GM19463 (cell line): ENCODE measurements at regions not wholly inside any gene's neighbourhood (a gene's known extent, or its start where the extent isn't known, plus 50 kb on each side); places are given as distances from the start of the nearest gene placed in this dataset.
"Not testable (repeated sequence)": the region's sequence is repeated elsewhere in the genome, so short reads cannot be mapped to it uniquely, and the experiment has no call there.

ENCODE experiments used
- ATAC-seq: cut with Tn5 transposase; IDR thresholded peaks from one replicate; pipeline ENCODE4 v1.9.1; 2021; ENCODE audit warnings: mild to moderate bottlenecking, moderate library complexity; ENCODE audit not compliant: unreplicated experiment

GRCh38 chr12:127500512-127501035, 766.4 kb upstream of the TMEM132C start:
- ATAC-seq, result no peak

DNA sequence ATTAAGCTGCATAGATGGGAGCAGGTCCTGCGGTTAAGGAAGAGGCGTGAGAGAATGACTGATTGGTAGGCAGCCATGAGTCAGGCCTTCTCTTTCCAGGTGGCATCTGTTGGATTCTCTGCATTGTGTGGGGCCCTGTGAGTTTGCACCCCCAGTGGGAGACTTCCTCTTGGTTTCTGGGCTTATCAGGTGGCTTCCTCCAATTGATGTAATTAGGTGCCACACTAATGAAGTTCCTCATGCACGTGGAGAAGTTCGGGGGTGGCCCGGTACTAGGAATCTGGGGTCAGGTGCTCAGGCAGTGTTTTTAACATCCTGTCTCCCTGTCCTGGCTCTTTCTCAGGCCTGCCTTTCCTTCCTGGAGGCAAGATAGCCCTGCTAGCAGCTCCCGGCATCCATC, 765.1 kb upstream of the TMEM132C start:
- no peak for ATAC-seq

GRCh38 chr12:127503246-127503645, 763.7 kb upstream of the TMEM132C start:
- ATAC-seq, result no peak

DNA sequence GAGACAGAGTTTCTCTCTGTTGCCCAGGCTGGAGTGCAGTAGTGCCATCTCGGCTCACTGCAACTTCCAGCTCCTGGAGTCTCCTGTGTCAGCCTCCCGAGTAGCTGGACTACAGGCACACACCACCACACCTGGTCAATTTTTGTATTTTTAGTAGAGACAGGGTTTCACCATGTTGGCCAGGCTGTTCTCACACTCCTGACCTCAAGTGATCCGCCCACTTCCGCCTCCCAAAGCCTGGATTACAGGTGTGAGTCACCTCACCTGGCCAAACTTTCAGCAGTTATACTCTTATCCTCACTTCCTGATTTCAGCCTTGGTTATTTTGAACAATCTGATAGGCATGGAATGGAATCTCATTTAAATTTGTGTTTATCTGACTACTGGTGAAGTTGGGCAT, 763.0 kb upstream of the TMEM132C start:
- not testable (repeated sequence) for ATAC-seq

DNA sequence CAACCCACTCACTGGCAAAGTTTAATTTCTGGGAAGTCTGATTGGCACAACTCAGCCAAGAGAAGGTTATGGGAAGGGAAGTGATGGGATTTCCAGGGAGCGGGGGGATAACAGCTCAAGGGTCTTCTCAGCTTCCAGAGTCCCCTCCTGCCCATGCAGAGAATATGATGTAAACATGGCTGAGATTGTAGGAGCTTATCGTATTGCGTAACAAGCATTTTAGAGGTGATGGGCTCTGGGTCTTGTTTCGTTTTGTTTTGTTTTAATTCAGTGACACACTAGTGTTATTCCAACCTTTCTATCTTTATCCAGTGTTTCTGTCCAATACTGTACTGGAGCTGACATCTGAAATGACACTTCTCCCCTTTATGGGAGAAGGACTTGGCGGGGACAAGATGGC, 762.1 kb upstream of the TMEM132C start:
- no peak for ATAC-seq

DNA sequence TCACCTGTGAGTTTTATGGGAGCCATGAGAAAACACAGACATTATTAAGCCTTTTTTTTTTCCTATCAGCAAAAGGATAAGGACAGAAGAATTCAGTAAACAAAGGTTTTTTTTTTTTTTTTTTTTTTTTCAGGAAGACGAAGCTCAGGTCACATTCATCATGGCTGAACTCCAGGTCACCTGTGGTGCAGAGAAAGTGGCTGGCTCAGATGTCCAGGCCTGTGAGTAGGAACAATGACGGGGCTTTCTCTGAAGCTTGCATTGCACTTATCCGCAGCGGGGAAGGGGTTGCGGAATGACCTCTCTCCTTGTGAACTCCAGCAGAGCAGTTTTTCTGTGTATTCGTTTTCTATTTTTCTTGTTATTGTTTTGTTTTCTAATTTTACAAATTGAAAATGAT, 759.6 kb upstream of the TMEM132C start:
- no peak for ATAC-seq

GRCh38 chr12:127509066-127509778, 757.7 kb upstream of the TMEM132C start:
- no peak for ATAC-seq

- ATAC-seq, result no peak
These were observed 751.0 kb upstream of the TMEM132C start for GRCh38 chr12:127515941-127516340.

GRCh38 chr12:127516467-127516866, 750.5 kb upstream of the TMEM132C start:
- ATAC-seq, result no peak

DNA sequence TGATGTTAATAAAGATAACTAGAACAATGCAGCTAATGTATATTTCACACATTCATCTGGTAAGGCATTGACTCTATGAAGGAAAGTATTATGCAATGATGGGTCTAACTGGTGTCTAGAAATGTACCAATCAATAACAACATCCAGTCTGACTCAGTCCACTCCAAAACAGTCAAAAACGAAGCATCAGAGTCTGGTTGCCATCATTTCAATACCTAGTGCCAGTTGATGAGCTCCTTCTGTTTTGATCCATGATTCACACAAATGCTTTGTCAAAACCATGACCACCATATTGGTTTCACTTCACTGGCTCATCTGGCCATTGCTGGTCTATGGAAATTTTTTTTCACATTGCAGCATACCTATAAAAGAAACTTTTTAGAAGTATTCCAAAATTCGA, 747.2 kb upstream of the TMEM132C start:
- ATAC-seq, result no peak

- no peak for ATAC-seq
These were observed 740.0 kb upstream of the TMEM132C start for GRCh38 chr12:127526925-127527324.

GRCh38 chr12:127528551-127528950, 738.4 kb upstream of the TMEM132C start:
- ATAC-seq, result no peak

GRCh38 chr12:127531542-127531941, 735.4 kb upstream of the TMEM132C start:
- ATAC-seq, result no peak

DNA sequence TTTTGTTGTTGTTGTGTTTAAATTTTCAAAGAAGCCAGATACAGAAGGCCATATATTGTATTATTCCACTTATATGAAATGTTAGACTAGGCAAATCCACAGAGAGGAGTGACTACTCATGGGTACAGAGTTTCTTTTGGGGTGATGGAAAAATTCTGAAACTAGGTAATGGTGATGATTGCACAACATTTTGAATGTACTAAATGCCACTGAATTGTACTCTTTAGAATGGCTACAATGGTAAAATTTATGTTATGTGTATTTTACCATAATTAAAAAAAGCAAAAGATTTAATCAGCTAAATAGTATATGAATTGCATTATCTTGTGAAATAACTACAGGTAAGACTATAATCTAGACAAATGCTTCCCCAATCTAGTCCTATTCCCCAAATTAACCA, 733.6 kb upstream of the TMEM132C start:
- ATAC-seq, result no peak

DNA sequence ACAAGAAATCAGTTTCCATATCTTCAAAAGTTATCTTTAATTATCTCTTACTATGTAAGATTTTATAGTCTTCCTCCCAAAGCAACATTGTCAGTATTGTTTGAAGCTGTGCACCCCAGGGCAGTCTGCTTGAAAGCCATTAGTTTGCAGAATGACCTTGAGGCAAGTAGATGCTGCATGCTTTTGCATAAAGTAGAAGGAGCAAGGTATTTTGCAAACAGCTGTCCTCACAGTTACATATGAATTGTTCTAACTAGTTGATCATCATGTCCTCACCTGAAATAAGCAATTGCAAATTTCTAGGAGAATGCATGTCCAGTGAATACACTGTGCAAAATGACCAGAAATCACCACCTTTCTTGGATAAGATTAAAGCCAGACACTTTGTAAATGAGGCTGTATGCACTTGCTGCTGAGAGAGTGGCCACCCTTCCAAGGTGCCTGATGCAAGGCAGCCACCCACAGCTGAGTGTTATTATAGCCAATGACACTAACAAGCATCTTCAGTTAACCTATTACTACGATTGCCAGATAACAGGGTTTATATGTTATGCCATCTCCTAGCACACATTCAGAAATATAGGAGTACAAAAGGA, 730.0 kb upstream of the TMEM132C start:
- ATAC-seq, result no peak

- ATAC-seq, result no peak
These were observed 728.7 kb upstream of the TMEM132C start for GRCh38 chr12:127538316-127538715.

DNA sequence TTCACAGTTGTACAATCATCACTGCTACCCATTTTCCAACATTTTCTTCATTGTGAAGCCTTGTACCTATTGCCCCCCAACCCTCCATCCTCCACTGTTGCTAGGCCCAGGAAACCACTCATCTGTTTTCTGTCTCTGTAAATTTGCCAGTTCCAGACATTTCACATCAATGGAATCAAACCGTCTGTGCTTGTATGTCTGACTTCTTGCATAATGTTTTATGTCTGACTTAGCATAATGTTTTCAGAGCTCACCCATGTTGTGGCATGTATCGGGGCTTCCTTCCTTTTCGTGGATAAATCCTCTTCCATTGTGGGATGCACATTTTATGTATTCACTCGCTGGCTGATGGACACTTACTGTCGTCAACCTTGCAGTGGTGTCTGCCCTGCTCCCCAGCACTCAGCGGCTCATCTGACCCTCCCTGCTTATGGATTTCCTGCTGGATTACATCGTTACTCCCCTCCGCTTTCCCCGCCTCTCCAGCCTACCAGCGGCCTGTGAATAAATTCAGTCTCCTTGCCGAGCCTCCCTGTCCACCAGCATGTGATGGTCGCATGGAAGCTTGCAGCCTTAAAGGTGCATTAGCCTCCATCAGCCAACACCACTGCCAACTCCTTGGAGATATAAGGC, 727.6 kb upstream of the TMEM132C start:
- ATAC-seq, result no peak

DNA sequence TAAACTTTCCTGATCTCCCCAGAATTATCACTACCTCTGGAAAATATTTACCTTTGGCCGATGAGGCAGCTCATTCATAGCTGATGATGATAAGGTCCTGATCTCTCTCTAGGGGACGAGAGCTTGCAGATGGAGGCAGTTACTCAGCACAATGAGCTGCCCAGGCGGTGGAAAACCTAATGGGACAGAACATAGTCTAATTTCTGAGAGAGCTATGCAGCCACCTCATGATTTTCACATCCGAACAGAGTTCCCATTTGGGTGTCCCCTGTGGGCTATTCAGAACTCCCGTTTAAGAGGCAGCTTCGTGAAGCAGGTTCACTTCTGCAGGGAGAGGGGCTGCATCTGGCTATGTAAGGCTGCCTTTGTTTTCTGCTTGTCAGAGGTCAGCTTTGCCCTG, 724.6 kb upstream of the TMEM132C start:
- ATAC-seq, result no peak

DNA sequence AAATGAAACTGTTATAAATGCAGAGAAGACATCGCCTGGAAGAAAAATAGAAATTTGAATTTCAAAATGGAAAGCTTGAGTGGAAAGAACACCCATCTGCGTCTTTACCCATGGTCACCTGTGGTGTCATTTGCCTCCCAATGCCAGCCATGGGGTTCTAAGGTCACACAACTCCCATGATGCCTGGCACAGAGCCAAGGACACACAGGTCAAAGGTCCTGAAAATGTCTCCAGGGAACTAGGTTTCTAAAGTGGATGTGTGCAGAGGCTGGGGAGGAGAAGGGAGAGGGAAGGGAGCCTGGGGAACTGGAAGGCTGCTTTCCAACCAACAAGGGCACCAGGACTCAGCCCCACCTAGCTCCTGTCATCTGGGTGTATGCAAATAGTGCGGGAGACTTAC, 724.0 kb upstream of the TMEM132C start:
- ATAC-seq, result no peak

DNA sequence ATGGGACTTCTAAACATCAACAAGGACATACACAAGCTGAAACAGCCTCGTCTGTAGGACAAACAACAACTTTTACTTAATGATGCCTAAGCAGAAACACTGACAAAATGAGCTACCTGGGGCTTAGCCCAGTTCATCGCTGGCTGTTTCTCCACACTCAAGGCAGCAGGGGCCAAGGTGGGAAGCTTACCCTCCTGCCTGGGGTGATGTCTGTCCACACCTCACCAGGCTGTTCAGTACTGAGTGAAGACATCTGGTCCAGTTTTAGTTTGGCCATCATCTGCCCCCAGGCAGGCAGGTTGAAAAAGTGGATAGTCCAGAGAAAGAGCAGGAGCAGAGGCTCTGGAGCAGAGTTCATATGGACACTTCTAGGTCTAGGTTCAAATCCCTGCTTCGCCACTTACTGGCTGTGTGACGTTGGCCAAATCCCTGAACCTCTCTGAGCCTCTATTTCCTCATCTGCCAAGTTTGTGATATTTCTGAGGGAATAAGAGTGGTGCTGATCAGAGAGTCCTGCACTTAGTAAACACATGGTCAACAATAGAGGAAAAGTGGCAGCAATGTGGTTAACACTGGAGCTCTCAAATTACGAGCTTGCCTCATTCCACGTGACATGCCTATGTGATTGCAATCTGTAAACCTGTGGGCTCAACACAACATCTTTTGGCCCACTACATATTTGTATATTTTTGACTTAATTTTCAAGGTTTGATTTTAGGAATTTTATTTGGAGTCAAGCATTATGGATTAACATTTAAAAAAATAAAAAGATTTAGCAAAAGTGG, 720.1 kb upstream of the TMEM132C start:
- ATAC-seq, result no peak

- ATAC-seq, result no peak
These were observed 718.8 kb upstream of the TMEM132C start for GRCh38 chr12:127548123-127548553.
